OCI-LY1 (cell line): ENCODE measurements at regions not wholly inside any gene's neighbourhood (a gene's known extent, or its start where the extent isn't known, plus 50 kb on each side); places are given as distances from the start of the nearest gene placed in this dataset.

Source experiments
- EZH2 ChIP-seq: fragments of 200-600 bp; sonication (generic), shearing (Covaris generic); IDR thresholded peaks from 2 replicates; pipeline ENCODE4 v1.8.0; 2017; ENCODE audit warnings: borderline replicate concordance, mixed run types, mild to moderate bottlenecking, antibody characterized with exemption, low read length, moderate library complexity, mixed read lengths
- TF ChIP-seq, protein P1 (sequence below): fragments of 200-600 bp; sonication (generic), shearing (Covaris generic); IDR thresholded peaks from 2 replicates; pipeline ENCODE4 v1.5.1; 2017; ENCODE audit warnings: mild to moderate bottlenecking, antibody characterized with exemption, low read length, moderate library complexity, mixed read lengths

DNA sequence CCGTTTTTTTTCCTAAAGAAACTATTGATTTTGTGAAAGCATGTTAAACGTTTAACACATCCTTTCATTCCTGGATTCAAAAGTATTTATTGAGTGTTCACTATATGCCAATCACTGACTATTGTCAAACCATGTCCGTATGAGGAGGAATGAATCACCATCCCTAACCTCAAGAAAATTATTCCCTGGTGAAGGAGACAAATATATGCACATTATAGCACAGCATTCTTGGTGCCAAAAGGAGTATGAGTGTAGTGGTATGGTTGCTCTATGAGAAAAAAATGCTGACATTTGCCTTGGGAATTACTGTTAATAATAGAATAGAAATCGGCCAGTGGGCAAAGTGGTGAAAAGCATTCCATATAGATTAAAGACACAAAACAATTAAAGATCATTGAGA, 1390.1 kb downstream of the MRPL39 start:
- TF ChIP-seq, protein P1, sequence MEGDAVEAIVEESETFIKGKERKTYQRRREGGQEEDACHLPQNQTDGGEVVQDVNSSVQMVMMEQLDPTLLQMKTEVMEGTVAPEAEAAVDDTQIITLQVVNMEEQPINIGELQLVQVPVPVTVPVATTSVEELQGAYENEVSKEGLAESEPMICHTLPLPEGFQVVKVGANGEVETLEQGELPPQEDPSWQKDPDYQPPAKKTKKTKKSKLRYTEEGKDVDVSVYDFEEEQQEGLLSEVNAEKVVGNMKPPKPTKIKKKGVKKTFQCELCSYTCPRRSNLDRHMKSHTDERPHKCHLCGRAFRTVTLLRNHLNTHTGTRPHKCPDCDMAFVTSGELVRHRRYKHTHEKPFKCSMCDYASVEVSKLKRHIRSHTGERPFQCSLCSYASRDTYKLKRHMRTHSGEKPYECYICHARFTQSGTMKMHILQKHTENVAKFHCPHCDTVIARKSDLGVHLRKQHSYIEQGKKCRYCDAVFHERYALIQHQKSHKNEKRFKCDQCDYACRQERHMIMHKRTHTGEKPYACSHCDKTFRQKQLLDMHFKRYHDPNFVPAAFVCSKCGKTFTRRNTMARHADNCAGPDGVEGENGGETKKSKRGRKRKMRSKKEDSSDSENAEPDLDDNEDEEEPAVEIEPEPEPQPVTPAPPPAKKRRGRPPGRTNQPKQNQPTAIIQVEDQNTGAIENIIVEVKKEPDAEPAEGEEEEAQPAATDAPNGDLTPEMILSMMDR, result no peak
- TF ChIP-seq EZH2, result no peak
